GM06990 (cell line): ENCODE measurements at regions not wholly inside any gene's neighbourhood (a gene's known extent, or its start where the extent isn't known, plus 50 kb on each side); places are given as distances from the start of the nearest gene placed in this dataset.

Source experiments
- DNase-seq: peaks from one replicate; pipeline ENCODE4 v3.0.0-alpha.2; 2011; ENCODE audit not compliant: insufficient read length; ENCODE audit errors: extremely low read depth
- H3K27me3 ChIP-seq: replicated peaks from 2 replicates; pipeline ENCODE4 v1.6.0; 2011; ENCODE audit warnings: low read length; ENCODE audit not compliant: control insufficient read depth, insufficient read depth
- H3K36me3 ChIP-seq: 2 replicates; pipeline ENCODE4 v1.5.1; 2011; ENCODE audit warnings: low read length; ENCODE audit not compliant: control insufficient read depth, insufficient read depth
- H3K4me3 ChIP-seq: replicated peaks from 2 replicates; pipeline ENCODE4 v1.5.1; 2011; ENCODE audit warnings: low read depth, mild to moderate bottlenecking, control low read depth, low read length
- CTCF ChIP-seq: IDR thresholded peaks from 2 replicates; pipeline ENCODE4 v1.5.1; 2011; ENCODE audit warnings: low read length, control low read depth, mild to moderate bottlenecking, inconsistent platforms; ENCODE audit not compliant: insufficient read depth, poor library complexity, severe bottlenecking

GRCh38 chr2:74036010-74036409 lies 51.3 kb downstream of the TET3 start:
- TF ChIP-seq CTCF = no peak
- Histone ChIP-seq H3K4me3 (no peak overlapping the region), H3K27me3 (no peaks in the 10 kb centered on the region), H3K36me3 (no peaks in the 10 kb centered on the region; the same call in 1 of the 2 replicates)
- no peak for DNase-seq

GRCh38 chr2:74036450-74037195 lies 51.9 kb downstream of the TET3 start:
- Histone ChIP-seq H3K4me3 (no peak overlapping the region), H3K27me3 (no peaks in the 10 kb centered on the region), H3K36me3 (no peaks in the 10 kb centered on the region; the same call in 1 of the 2 replicates)
- no peak for TF ChIP-seq CTCF
- no peak for DNase-seq

- Histone ChIP-seq H3K36me3 (no peaks in the 10 kb centered on the region; the same call in 1 of the 2 replicates), H3K4me3 (no peak overlapping the region), H3K27me3 (no peaks in the 10 kb centered on the region)
- no peak for TF ChIP-seq CTCF
- DNase-seq = peak; percentile 35
These were observed 52.7 kb downstream of the TET3 start for GRCh38 chr2:74037379-74037860.

GRCh38 chr2:74039611-74040010 lies 54.9 kb downstream of the TET3 start:
- no peak for DNase-seq
- TF ChIP-seq CTCF = no peak
- no peaks in the 10 kb centered on the region; the same call in 1 of the 2 replicates for H3K36me3 ChIP-seq
- H3K4me3 ChIP-seq = no peak overlapping the region
- no peaks in the 10 kb centered on the region for H3K27me3 ChIP-seq

- DNase-seq = no peak
- H3K36me3 ChIP-seq = peaks cover 4% of the 10 kb centered on the region
- no peaks in the 10 kb centered on the region for H3K27me3 ChIP-seq
- no peak for TF ChIP-seq CTCF
- H3K4me3 ChIP-seq = no peak overlapping the region
These were observed 56.5 kb downstream of the TET3 start for GRCh38 chr2:74041182-74041581.

- H3K36me3 ChIP-seq = peaks cover 8% of the 10 kb centered on the region
- no peak for TF ChIP-seq CTCF
- no peak overlapping the region for H3K4me3 ChIP-seq
- DNase-seq = no peak
- H3K27me3 ChIP-seq = no peaks in the 10 kb centered on the region
These were observed 57.0 kb downstream of the TET3 start for GRCh38 chr2:74041726-74042125.
